ENCODE measurements at regions not wholly inside any gene's neighbourhood (a gene's known extent, or its start where the extent isn't known, plus 50 kb on each side); places are given as distances from the start of the nearest gene placed in this dataset.

DNA sequence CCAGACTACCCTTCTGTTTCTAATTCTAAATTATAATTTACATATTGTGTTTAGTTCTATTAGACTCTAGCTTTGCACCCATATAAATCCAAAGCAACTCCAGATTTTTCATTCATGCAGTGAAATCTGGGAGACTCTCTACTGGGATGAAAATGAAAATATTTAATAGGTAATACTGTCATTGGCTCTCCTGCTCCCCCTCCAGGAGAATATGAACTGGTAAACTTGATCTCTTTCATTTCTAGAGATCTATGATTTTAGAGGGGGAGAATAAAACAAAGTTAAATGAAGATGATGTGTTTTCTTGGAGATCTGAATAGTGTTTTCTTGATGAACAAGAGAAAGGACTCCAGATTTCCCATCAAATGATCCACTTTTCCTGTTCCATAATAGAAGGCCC lies 104.3 kb upstream of the TMCC3 start:
- H3K4me3 ChIP-seq (ENCODE audit: low read depth, low read length): no peak overlapping the region
- no peaks in the 10 kb centered on the region for H3K36me3 ChIP-seq (ENCODE audit: insufficient read depth, low read length)
- no peak overlapping the region for H2AFZ ChIP-seq (ENCODE audit: low read length, unreplicated experiment)
- no peak overlapping the region for H3K27ac ChIP-seq (ENCODE audit: low read depth, low read length)
- H3K27me3 ChIP-seq (ENCODE audit: insufficient read depth, low read length): peaks cover 16% of the 10 kb centered on the region
- H3K79me2 ChIP-seq (ENCODE audit: control insufficient read depth, insufficient read depth, low read length, unreplicated experiment): no peaks in the 10 kb centered on the region
- no peaks in the 10 kb centered on the region for H3K4me1 ChIP-seq (ENCODE audit: control insufficient read depth, insufficient read depth, low read length, unreplicated experiment)

DNA sequence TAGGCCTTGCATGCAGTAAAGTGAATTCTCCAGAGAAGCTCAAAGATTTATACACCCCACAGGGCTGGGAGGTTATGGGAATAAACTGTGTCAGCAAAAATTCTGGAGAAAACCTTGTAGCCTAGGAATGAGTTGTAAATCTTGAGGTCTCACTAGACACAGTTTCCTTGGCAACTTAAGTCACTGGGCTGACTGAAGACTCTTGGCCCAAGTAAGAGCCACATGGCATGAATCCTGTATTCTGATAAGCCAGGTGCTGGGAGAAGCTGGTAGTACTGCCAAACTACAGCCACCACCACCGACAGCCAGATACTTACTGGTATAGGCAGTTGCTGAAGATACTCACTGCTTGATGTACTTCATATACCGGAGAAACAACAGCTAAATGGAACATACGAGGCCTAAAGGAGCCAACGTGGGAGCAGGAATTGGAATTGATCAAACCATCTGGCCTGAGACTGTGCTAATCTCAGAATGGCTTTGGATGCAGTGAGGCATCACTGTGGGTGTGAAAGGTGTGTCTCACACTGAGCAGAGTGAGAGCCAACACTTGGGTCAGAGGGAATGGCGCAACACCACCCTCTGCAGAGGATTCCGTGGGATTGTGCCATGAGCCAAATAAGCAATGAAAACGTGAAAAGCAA lies 102.8 kb upstream of the TMCC3 start:
- Histone ChIP-seq H2AFZ (ENCODE audit: low read length, unreplicated experiment) (no peak overlapping the region), H3K27me3 (ENCODE audit: insufficient read depth, low read length) (peaks cover 16% of the 10 kb centered on the region), H3K36me3 (ENCODE audit: insufficient read depth, low read length) (no peaks in the 10 kb centered on the region), H3K4me1 (ENCODE audit: control insufficient read depth, insufficient read depth, low read length, unreplicated experiment) (no peaks in the 10 kb centered on the region), H3K79me2 (ENCODE audit: control insufficient read depth, insufficient read depth, low read length, unreplicated experiment) (no peaks in the 10 kb centered on the region), H3K27ac (ENCODE audit: low read depth, low read length) (no peak overlapping the region), H3K4me3 (ENCODE audit: low read depth, low read length) (no peak overlapping the region)

DNA sequence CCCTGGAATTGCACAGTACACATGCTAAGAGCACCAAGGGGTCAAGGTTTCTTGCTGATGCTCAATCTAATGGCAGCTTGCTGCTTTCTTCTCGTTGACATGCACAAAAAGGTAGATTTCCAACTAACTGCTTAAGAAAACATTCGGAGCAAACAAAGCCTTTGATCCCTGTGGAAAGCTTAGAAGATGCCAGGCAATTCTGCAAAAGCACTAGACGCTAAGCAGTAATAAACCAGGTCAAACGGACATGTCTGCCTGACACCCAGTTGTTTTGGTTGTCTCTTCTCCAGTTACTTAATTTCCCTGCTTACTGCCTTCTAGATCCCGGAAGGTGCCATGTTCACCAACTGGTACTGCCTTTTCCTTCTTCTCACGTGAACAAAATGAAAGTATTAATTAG lies 100.5 kb upstream of the TMCC3 start:
- no peak overlapping the region for H3K4me3 ChIP-seq (ENCODE audit: low read depth, low read length)
- H3K27me3 ChIP-seq (ENCODE audit: insufficient read depth, low read length): peaks cover 34% of the 10 kb centered on the region
- H3K27ac ChIP-seq (ENCODE audit: low read depth, low read length): no peak overlapping the region
- no peaks in the 10 kb centered on the region for H3K79me2 ChIP-seq (ENCODE audit: control insufficient read depth, insufficient read depth, low read length, unreplicated experiment)
- no peaks in the 10 kb centered on the region for H3K36me3 ChIP-seq (ENCODE audit: insufficient read depth, low read length)
- H2AFZ ChIP-seq (ENCODE audit: low read length, unreplicated experiment): no peak overlapping the region
- no peaks in the 10 kb centered on the region for H3K4me1 ChIP-seq (ENCODE audit: control insufficient read depth, insufficient read depth, low read length, unreplicated experiment)

DNA sequence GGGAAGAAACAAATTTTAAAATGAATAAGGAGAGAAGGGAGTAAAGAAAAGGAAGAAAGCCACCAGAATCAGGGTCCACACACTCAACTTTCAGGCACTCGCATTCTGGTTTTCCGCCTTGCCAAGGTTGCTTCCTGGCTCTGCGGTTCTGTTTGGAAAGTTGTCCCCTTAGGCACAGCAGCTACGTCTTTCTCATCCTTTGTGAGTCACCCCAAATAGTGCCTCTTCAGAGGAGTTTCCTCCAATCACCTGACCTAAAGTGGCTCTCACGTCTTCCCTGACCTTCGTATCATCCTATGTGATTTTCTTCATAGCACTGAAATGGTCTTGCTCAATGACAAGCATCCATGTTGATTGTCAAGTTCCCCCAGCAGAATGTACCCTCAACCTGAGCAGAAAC lies 99.5 kb upstream of the TMCC3 start:
- Histone ChIP-seq H3K36me3 (ENCODE audit: insufficient read depth, low read length) (no peaks in the 10 kb centered on the region), H3K27ac (ENCODE audit: low read depth, low read length) (no peak overlapping the region), H3K79me2 (ENCODE audit: control insufficient read depth, insufficient read depth, low read length, unreplicated experiment) (no peaks in the 10 kb centered on the region), H3K4me3 (ENCODE audit: low read depth, low read length) (no peak overlapping the region), H3K4me1 (ENCODE audit: control insufficient read depth, insufficient read depth, low read length, unreplicated experiment) (no peaks in the 10 kb centered on the region), H3K27me3 (ENCODE audit: insufficient read depth, low read length) (peaks cover 44% of the 10 kb centered on the region), H2AFZ (ENCODE audit: low read length, unreplicated experiment) (no peak overlapping the region)

DNA sequence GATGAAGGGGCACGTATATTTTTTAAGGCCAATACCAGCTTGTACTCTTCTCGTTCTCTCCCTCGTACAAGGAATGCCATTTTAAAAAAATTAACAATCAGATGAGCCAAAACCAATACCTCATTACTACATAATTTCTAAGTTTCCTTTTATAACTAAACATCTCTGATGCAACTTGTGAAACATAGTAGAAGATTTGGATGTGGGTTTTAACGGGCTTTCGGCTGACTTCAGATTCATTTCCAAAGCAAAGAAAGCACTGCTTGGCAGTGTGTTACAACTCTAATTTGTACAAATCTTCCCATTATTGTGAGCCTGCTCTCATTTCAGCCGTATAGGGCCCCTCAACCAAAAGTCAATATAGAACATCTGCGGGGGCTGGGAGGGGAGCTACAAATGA lies 99.1 kb upstream of the TMCC3 start:
- Histone ChIP-seq H3K79me2 (ENCODE audit: control insufficient read depth, insufficient read depth, low read length, unreplicated experiment) (no peaks in the 10 kb centered on the region), H3K27ac (ENCODE audit: low read depth, low read length) (no peak overlapping the region), H3K27me3 (ENCODE audit: insufficient read depth, low read length) (peaks cover 48% of the 10 kb centered on the region), H3K36me3 (ENCODE audit: insufficient read depth, low read length) (no peaks in the 10 kb centered on the region), H3K4me3 (ENCODE audit: low read depth, low read length) (no peak overlapping the region), H3K4me1 (ENCODE audit: control insufficient read depth, insufficient read depth, low read length, unreplicated experiment) (no peaks in the 10 kb centered on the region), H2AFZ (ENCODE audit: low read length, unreplicated experiment) (no peak overlapping the region)

DNA sequence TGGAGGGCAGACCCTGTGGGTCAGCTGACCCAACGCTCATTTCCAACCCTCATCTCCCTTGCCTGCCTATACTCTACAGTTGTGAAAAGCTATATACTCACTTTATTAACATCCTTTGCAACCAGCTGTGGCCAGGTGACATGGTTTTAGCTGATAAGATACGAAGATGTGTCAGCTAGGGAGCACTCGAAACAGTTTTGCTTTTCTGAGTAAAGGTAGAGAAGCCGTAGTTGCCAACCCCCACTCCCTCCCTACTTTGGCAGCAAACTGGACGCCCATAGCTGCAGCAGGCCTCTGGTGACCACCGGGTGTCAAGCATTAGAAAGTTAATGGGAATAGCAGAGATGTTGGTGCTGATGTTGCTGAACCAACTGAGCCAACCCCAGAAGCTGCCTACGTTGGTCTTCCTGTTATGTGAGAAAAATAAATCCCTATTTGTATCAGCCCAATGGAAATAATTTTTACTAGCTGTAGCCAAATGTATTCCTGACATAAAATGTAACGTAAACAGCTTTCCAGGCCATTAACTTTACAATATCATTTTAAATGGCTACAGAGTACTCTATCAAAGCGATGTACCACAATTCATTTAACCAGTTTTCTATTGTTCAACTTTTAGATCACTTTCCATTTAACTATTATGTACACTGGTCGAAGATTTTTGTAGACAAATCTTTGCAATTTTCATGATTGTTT lies 98.5 kb upstream of the TMCC3 start:
- no peak overlapping the region for H2AFZ ChIP-seq (ENCODE audit: low read length, unreplicated experiment)
- peaks cover 51% of the 10 kb centered on the region for H3K27me3 ChIP-seq (ENCODE audit: insufficient read depth, low read length)
- H3K27ac ChIP-seq (ENCODE audit: low read depth, low read length): no peak overlapping the region
- H3K4me1 ChIP-seq (ENCODE audit: control insufficient read depth, insufficient read depth, low read length, unreplicated experiment): no peaks in the 10 kb centered on the region
- H3K36me3 ChIP-seq (ENCODE audit: insufficient read depth, low read length): no peaks in the 10 kb centered on the region
- no peak overlapping the region for H3K4me3 ChIP-seq (ENCODE audit: low read depth, low read length)
- H3K79me2 ChIP-seq (ENCODE audit: control insufficient read depth, insufficient read depth, low read length, unreplicated experiment): no peaks in the 10 kb centered on the region

DNA sequence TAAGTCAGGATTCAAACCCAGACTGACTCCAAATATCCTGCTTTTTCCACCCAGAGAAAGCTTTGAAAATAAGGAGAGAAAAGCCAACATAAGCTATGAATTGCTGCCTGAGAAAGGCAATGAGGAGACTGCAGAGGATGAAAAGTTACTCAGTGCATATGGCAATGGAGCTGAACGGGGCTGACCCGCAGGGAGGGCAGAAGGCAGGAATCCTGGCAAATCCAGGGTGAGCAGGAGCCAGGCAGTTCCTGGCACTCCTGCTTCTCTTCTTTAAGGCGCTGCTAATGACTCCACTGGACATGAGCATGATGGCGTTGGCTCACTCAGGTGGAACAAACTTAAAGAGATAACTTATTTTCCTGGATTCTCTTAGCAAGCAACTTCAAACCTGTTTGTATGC lies 95.2 kb upstream of the TMCC3 start:
- no peak overlapping the region for H2AFZ ChIP-seq (ENCODE audit: low read length, unreplicated experiment)
- H3K79me2 ChIP-seq (ENCODE audit: control insufficient read depth, insufficient read depth, low read length, unreplicated experiment): no peaks in the 10 kb centered on the region

DNA sequence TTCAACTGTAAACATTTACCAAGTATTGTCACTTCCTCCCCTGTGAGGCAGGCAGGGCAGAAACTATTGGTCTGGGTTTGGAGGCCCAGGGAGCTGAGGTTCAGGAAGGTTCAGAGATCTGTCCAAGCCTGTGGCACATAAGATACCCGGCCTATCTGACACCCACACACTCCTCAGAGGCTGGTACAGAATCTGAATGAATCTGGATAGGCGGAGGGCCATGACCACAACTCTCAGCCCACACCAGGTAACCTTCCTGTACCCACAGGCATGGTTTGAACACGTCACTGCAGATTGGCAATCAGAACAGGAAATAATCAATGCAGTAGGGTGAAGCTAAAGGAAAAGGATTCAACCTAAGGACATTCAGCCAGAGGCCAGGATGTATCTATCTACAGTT lies 92.8 kb upstream of the TMCC3 start:
- H3K4me3 ChIP-seq (ENCODE audit: low read depth, low read length): no peak overlapping the region
- no peaks in the 10 kb centered on the region for H3K4me1 ChIP-seq (ENCODE audit: control insufficient read depth, insufficient read depth, low read length, unreplicated experiment)
- no peak overlapping the region for H2AFZ ChIP-seq (ENCODE audit: low read length, unreplicated experiment)
- no peak overlapping the region for H3K27ac ChIP-seq (ENCODE audit: low read depth, low read length)
- H3K27me3 ChIP-seq (ENCODE audit: insufficient read depth, low read length): peaks cover 70% of the 10 kb centered on the region
- no peaks in the 10 kb centered on the region for H3K36me3 ChIP-seq (ENCODE audit: insufficient read depth, low read length)
- no peaks in the 10 kb centered on the region for H3K79me2 ChIP-seq (ENCODE audit: control insufficient read depth, insufficient read depth, low read length, unreplicated experiment)

More for the DNA sequence above, 95.2 kb upstream of the TMCC3 start:
- no peak overlapping the region for H3K4me3 ChIP-seq (ENCODE audit: low read depth, low read length)
- peaks cover 57% of the 10 kb centered on the region for H3K27me3 ChIP-seq (ENCODE audit: insufficient read depth, low read length)
- no peaks in the 10 kb centered on the region for H3K36me3 ChIP-seq (ENCODE audit: insufficient read depth, low read length)
- no peak overlapping the region for H3K27ac ChIP-seq (ENCODE audit: low read depth, low read length)
- no peaks in the 10 kb centered on the region for H3K4me1 ChIP-seq (ENCODE audit: control insufficient read depth, insufficient read depth, low read length, unreplicated experiment)

DNA sequence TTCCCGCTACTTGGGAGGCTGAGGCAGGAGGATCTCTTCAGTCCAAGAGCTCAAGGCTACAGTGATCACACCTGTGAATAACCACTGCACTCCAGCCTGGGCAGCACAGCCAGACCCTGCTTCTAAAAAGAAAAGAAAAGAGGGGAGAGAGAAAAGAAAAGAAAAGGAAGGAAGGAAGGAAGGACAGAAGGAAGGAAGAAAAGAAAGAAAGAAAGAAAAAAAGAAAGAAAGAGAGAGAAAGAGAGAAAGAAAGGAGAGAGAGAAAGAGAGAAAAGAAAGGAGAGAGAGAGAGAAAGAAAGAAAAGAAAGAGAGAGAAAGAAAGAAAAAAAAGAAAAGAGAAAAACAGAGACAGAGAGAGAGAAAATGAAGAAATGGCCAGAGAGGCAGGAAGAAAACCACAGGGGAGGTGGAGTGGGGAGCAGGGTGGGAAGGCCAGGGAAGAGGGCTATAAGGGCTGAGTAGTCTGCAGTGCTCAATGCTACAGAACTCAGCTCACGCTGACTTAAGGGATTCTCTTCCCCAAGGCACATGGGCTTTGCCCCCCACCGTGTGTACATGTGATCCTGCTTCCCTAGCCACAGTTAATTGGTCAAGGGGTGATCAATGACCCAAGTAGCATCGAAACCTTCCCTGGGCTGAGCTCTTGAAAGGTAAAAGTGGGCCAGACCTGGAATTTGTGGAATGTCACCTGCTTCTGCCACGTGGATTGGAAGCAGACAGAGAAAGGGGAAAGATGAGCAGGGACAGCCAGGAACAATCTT lies 90.4 kb upstream of the TMCC3 start:
- Histone ChIP-seq H3K36me3 (ENCODE audit: insufficient read depth, low read length) (no peaks in the 10 kb centered on the region), H3K4me1 (ENCODE audit: control insufficient read depth, insufficient read depth, low read length, unreplicated experiment) (no peaks in the 10 kb centered on the region), H3K4me3 (ENCODE audit: low read depth, low read length) (no peak overlapping the region), H3K27me3 (ENCODE audit: insufficient read depth, low read length) (peaks cover 73% of the 10 kb centered on the region), H3K79me2 (ENCODE audit: control insufficient read depth, insufficient read depth, low read length, unreplicated experiment) (no peaks in the 10 kb centered on the region), H2AFZ (ENCODE audit: low read length, unreplicated experiment) (no peak overlapping the region), H3K27ac (ENCODE audit: low read depth, low read length) (no peak overlapping the region)

DNA sequence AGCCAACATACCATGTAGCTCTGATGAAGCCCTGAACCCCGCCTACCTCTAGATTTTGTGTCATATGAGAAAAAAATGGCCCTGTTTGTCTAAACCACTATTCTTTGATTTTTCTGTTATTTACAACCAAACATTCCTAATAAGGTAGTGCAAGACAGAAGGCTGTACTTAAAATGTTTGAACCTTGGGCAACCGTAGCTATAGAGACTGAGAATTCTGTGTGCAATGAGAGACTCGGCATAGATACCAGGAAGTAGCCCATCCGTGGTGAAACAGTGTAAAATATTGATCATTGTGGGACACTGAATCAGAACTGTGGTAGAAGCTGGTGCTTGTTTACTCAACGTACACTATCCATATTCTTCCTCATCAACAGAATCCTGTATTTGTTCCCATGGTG lies 86.5 kb upstream of the TMCC3 start:
- Histone ChIP-seq H3K27me3 (ENCODE audit: insufficient read depth, low read length) (peaks cover 71% of the 10 kb centered on the region), H3K4me3 (ENCODE audit: low read depth, low read length) (no peak overlapping the region), H3K79me2 (ENCODE audit: control insufficient read depth, insufficient read depth, low read length, unreplicated experiment) (no peaks in the 10 kb centered on the region), H3K36me3 (ENCODE audit: insufficient read depth, low read length) (no peaks in the 10 kb centered on the region), H2AFZ (ENCODE audit: low read length, unreplicated experiment) (no peak overlapping the region), H3K4me1 (ENCODE audit: control insufficient read depth, insufficient read depth, low read length, unreplicated experiment) (no peaks in the 10 kb centered on the region), H3K27ac (ENCODE audit: low read depth, low read length) (no peak overlapping the region)

DNA sequence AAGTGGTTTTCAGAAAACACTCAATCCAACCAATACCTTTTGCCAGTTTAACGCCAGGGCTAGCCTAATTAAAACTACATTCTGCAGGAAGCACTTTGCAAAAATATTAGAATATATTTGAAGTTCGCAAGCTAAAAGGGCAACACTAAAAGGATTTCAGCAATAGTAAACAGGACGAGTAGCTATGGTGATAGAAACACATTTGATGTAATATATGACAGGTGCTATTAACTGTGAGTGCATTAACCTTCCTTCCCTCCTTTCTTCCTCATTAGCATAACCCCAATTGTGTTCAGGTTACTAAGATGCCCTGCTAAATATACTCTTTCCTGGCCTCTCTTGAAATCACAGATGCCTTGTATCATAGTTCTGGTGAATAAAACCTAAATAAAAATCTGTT lies 85.6 kb upstream of the TMCC3 start:
- no peak overlapping the region for H3K4me3 ChIP-seq (ENCODE audit: low read depth, low read length)

More for the DNA sequence above, 85.6 kb upstream of the TMCC3 start:
- Histone ChIP-seq H3K4me1 (ENCODE audit: control insufficient read depth, insufficient read depth, low read length, unreplicated experiment) (no peaks in the 10 kb centered on the region), H3K79me2 (ENCODE audit: control insufficient read depth, insufficient read depth, low read length, unreplicated experiment) (no peaks in the 10 kb centered on the region), H3K27ac (ENCODE audit: low read depth, low read length) (no peak overlapping the region), H3K27me3 (ENCODE audit: insufficient read depth, low read length) (peaks cover 71% of the 10 kb centered on the region), H3K36me3 (ENCODE audit: insufficient read depth, low read length) (no peaks in the 10 kb centered on the region), H2AFZ (ENCODE audit: low read length, unreplicated experiment) (no peak overlapping the region)
